ENCODE measurements at regions not wholly inside any gene's neighbourhood (a gene's known extent, or its start where the extent isn't known, plus 50 kb on each side); places are given as distances from the start of the nearest gene placed in this dataset.

DNA sequence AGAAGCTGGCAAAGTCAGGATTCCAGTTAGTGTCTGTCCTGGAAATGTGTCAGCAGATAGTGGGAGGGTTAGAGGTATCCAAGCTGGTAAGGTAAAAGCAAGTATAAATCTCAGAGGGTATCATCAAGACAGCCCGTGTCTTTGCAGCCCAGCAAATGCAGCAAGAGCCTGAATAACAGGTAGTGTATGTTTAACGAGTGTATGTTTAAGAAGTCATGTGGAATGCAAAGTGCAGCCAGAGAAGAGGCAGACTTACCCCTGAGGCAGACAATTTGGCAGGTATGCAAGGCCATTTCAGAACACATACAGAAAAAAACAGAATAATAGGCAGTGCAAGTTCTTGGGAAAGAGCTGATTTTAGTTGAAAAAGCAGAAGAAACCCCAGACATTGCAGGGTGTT lies 411.0 kb upstream of the NEGR1 start:
- TF ChIP-seq CTCF (IDR thresholded peaks at IDR 0.05) (no peak), ZFX (IDR thresholded peaks at IDR 0.05; ENCODE audit: borderline replicate concordance) (no peak)

Measured in 22Rv1 (cell line).